GM21423 (cell line): ENCODE measurements at regions not wholly inside any gene's neighbourhood (a gene's known extent, or its start where the extent isn't known, plus 50 kb on each side); places are given as distances from the start of the nearest gene placed in this dataset.

Experiments used
- ATAC-seq: cut with Tn5 transposase; IDR thresholded peaks from one replicate; pipeline ENCODE4 v1.9.1; 2021; ENCODE audit warnings: mild to moderate bottlenecking, moderate library complexity; ENCODE audit not compliant: unreplicated experiment

- no peak for ATAC-seq
These were observed 678.6 kb downstream of the IQCM start for GRCh38 chr4:149136951-149137620.

DNA sequence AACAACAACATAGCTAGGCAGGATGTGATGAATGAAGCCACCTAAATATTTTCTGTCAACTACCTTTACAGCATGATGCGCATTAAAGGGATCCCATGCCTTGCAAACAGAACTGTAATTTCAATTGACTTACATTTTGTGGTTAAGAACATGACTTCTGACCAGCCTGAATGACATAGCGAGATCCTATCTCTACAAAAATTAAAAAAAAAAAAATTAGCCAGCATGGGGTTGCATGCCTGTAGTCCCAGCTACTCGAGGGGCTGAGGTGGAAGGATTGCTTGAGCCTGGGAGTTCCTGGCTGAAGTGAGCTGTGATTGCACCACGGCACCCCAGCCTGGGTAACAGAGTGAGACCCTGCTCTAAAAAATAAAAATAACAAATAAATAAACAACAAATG lies 680.6 kb downstream of the IQCM start:
- no peak for ATAC-seq

- ATAC-seq: no peak
These were observed 678.8 kb upstream of the NR3C2 start for GRCh38 chr4:149121023-149121404.

DNA sequence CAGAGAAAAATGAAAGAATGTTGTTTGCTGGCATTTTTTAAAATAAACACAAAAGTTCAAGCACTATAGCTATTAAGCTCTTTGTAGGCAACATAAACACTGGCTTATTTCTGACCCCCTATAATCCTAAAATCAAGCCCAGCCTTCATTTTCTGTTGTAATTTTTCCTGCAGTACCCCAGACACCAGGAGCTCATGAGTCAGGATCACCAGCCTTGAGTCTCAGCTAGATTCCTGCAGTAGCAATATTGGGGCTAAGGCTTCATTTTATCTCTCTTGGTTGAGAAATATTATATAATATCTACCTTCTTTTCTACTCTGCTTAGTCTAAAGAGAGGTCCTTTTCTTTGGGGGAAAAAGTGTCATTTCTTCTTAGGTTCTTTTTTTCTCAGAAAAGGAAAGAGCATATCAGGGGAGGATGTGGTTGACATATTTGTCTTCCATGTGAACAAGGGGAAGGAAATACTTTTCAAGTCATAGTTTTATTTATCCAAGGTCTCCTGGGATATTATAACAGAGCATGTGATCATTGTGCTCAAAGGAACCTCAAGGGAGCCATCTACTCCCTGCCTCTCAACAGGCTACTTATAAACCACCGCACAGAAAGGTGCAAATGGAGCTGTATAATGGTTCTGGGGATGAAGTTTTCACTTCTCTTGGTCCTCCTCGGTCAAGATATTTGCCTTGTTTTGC lies 678.3 kb upstream of the NR3C2 start:
- ATAC-seq: no peak

- no peak for ATAC-seq
These were observed 674.6 kb upstream of the NR3C2 start for GRCh38 chr4:149116806-149117205.

DNA sequence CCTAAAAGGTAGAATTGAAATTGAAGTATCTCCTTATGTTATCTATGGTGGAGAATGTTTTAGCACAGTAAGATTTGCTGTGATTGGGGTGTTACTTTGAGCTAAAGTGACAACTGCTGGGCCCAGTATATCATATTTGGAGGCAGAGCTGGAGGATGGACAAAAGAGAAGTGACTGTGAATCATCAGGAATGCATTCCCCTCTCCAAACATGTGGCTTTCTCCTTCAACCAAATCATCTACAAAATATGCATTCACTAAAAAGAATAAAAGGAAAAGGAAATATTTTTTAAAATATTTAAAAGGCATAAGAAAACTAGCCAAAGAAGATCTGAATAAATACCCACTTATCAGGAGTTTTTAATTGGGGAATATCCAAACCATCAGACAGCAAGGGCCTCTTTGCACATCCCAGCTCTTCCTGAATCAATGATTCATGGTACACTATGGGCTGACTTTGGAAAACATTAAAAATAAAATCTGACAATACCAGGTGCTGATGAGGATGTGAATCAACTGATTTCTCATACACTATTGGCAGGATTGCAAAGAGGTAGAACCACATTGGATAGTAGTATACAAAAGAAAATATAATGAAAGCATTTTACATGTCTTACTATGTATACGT lies 671.7 kb upstream of the NR3C2 start:
- no peak for ATAC-seq

DNA sequence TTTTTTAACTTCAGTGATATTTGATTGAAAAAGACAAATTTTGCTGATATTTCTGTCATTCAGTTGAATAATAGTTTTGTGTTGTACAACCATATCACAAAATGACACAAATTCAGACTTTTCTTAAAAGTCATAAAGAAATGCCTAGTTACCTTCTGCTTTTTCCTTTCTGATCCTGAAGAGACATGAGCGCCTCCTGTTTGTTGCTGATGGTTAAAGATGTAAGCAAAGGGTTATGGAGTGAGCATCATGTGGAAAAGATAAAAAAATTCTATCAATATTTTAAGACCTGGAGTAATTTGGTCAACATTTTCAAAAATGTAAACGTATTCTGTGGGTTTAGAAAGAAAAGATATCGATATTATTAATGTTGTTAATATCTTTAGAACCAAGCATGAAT lies 669.9 kb upstream of the NR3C2 start:
- ATAC-seq: no peak

DNA sequence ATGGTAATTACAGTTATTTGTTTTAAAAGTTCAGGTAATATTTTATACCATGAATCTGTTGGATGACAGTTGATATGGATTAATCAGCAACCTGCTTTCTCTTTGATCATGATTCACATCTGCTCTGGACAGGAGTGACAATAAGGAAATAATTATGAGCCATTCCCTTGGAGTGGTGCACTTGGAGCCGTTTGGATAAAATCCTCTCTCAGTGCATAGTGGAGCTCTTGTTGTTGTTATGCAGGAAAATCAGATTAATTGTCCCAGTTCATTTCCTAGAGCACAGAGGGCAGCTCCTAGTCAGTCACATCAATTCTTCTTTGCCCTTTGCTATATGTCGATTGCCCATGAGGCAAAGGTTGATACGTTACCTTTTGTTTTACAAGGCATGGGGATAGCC lies 668.3 kb upstream of the NR3C2 start:
- no peak for ATAC-seq

DNA sequence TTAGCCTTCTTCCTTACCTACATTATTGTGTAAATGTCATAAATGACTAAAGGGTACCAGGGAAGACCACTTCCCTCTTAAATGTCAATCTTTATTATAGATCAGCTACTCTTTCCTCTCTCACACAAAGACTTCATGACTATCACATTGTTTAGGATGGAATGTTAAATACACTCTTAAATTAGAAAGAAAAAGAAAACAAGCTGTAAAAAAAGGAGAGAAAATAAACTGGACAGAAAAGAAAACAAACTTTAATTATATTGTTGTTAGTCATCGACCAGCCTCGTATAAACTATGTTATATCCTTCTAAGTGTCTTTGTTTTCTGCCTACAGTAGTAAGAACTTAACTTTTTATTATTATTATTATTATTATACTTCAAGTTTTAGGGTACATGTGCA lies 666.4 kb upstream of the NR3C2 start:
- ATAC-seq: no peak

- ATAC-seq: no peak
These were observed 660.6 kb upstream of the NR3C2 start for GRCh38 chr4:149102765-149103164.

DNA sequence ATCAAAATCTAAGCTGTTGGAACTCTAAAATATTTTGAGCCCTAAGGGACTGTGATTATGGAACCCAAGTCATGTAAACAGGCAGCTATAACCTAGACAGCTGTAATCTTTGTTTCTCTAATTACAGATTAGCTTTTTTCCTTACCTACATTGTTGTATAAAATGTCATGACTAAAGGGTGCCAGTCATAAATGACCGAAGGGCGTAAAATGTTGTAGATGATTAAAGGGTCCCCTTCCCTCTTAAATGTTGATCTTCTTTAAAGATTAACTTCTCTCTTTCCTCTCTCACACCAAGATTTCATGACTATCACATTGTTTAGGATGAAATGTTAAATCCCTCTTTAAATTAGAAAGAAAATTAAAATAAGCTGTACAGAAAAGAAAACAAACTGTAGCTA lies 659.4 kb upstream of the NR3C2 start:
- no peak for ATAC-seq

DNA sequence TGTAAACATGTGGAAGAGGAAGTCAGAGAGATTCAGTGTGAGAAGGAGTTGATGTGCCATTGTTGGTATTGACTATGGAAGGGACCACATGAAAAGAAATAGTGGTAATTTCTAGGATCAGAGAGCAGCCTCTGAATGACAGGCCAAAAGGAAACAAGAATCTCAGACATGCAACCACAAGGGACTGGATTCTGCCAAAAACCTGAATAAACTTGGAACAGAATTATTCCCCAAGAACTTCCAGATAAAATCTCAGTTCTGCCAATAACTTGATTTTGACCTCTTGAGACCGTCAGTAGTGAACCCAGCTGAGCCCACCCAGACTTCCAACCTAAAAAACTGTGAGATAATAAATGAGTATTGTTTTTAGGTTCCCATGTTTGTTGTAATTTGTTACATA lies 653.6 kb upstream of the NR3C2 start:
- no peak for ATAC-seq

DNA sequence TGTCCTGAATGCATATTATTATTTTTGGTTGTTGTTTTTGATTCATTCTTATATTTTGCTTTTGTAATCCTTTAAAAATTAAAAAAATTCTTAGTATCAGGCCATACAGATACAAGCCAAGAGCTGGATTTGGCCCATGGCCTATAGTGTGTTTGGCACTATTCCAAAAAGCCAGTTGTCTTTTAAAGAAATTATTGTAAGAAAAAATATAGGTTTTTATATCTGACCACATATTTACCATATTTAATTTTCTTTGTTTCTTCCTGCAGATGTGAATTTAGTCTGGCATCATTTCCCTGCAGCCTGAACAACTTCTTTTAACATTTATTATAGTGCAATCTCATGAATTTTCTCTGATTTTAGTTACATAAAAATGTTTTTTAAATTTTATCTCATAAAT lies 652.8 kb upstream of the NR3C2 start:
- no peak for ATAC-seq

- no peak for ATAC-seq
These were observed 641.9 kb upstream of the NR3C2 start for GRCh38 chr4:149084144-149084543.

DNA sequence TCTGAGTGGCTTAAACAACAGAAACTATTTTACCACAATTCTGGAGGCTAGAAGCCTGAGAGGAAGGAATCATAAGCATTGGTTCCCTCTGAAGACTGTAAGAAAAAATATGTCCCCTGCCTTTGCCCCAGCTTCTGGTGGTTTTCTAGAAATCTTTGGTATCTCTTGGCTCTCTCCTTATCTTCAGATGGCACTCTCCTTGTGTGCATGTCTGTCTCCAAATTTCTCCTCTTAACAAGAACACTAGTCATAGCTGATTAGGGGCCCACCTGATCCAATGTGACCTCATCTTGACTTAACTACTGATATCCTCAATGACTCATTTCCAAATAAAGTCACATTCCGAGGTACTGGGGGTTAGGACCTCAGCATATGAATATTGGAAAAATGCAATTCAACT lies 635.0 kb upstream of the NR3C2 start:
- no peak for ATAC-seq

DNA sequence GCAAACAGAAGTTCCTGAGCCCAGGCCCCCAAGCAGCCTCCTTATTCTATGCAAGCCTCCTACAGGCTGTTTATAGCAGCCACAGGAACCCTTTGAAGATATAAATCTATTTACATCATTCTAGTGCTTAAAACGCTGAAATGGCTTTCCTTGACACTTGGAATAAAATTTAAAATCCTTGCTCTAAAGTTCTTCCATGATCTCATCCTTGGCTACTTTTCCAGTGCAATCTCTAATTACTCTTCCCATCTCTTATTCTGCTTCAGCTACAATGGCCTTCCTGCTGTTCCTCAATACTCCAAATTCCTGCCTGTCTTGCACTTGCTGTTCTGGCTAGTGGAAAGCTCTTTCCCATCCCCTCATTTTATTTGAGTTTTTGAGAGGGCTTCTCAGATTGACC lies 634.2 kb upstream of the NR3C2 start:
- no peak for ATAC-seq

DNA sequence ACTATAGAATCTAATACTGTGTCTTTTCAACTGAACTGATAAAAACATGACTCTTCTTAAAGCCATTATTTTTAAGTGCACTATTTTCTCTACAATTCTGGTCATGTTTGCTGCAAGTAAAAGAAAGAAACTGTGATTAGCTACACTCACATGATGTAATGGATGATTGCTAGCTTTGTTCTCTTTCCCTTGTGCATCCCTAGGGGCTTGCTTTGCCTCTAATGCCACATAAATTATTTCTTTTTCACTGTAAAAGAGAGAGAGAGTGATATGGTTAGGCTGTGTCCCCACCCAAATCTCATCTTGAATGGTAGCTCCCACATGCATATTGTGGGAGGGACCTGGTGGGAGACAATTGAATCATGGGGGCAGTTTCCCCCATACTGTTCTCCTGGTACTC lies 630.2 kb upstream of the NR3C2 start:
- no peak for ATAC-seq

DNA sequence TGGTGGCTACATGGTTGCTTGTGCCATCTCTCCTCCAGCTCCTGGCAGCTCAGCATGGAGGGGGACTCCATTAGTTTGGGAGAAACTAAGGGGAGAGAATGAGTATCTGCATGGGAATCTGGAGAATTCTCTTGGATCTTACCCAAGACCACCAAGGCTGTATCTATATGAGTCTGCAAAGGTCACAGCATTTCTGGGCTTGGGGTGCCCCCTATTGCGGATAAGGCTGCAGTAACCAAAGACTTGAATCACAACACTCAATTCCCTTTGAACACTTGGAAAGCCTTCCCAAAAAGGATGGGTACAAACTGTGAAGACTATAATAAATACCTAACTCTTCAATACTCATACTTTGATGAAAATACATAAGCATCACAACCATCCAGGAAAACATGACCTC lies 623.5 kb upstream of the NR3C2 start:
- ATAC-seq: no peak

GRCh38 chr4:149062997-149063396 lies 620.8 kb upstream of the NR3C2 start:
- ATAC-seq: no peak

DNA sequence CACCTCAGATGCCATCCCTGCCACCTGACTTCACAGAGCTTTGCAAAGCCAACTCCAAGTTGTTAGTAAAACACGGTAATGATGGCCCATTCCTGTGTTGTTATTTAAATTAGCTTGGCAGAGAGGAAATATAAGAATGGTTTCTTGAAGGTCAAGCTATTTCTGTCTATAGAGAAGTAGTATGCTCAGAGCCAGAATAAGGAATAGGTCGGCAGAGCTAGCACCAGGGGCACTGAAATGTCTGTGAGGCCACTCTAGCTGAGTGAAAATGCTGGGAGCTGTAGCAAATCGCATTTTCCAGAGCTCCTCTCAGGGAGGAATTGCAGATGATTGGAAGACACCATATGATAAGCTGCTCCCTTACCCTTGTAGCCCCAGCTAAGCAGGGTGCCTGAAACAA lies 615.4 kb upstream of the NR3C2 start:
- ATAC-seq: no peak

DNA sequence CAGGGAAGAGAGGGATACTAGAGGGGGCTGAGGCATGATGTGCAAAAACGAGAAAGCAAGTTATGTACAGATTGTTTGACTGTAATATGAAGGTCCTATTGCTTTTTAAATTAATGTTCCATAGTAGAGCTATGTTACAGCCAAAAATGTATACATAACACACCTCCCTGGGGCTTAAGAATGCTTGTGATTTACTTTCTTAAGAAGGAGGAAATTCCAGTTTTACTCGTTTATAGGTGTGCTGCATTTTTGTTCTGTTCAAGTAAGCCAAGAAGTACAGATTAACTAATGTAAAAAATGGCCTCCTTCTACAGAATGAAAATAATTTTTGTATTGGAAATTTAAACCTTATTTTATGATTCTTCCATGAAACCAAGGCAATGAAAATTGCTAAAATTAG lies 614.4 kb upstream of the NR3C2 start:
- no peak for ATAC-seq

DNA sequence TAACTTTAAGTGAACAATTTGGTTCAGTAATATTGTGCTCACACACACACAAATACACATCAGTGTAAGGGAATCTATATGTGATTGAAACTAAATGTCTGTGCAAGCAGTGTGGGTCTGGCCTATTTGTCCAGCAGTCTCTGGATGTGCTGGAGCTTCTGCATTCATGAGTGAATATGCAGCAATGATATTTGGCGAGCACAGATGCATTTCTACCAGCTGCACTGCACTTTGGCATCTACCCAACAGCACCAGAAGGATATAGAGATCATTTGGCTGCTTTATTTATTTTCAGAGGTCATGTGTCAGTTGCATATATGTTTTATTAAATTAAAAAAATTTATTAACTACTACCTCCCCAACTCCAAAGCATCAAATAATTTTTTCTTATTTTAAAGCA lies 613.4 kb upstream of the NR3C2 start:
- no peak for ATAC-seq

GRCh38 chr4:149050840-149051239 lies 608.6 kb upstream of the NR3C2 start:
- ATAC-seq: no peak
